Cardiac septum (tissue), 1 donor: ENCODE measurements at regions not wholly inside any gene's neighbourhood (a gene's known extent, or its start where the extent isn't known, plus 50 kb on each side); places are given as distances from the start of the nearest gene placed in this dataset.
"Not testable (repeated sequence)": the region's sequence is repeated elsewhere in the genome, so short reads cannot be mapped to it uniquely, and the experiment has no call there.

Source experiments
- DNase-seq: peaks from one replicate; pipeline ENCODE4 v3.0.0-alpha.2; 2020; ENCODE audit warnings: low spot score
- intact Hi-C: fragments of 100-400 bp; cut with DNase I; formaldehyde crosslinking; loops from one replicate; pipeline ENCODE4 v1.14.0; 2022
- donor health status: DM: no; HTN: no; CAD: no.

DNA sequence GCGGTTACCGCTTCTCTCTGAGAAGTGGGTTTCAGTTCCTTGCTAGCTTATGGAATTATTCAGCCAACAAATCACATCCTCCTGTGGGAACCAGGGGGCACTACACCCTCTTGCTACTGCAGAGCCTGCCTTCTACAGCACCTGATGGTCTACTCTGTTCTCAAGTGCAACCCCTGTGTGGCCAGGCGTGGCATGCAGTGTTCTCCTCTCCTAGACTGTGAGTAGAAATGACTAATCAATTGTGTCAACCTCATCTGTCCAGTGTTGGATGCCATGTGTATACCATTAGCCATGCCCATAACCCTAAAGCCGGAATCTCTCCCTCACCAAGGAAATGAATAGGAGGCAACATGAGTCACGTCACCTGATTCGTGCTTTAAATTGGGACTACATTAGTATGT lies 117.2 kb upstream of the LIFR start:
- DNase-seq: no peak
- intact Hi-C loops: loop anchor here (5.0 kb wide), 1 partner anchor 134 kb away; no protein-coding TSS in a partner anchor

- DNase-seq: no peak
- intact Hi-C loops: no loop called here
Measured at GRCh38 chr5:38675443-38675842, 119.0 kb upstream of the LIFR start.

- intact Hi-C loops: no loop called here
- no peak for DNase-seq
Measured at GRCh38 chr5:38677636-38678035, 121.2 kb upstream of the LIFR start.

DNA sequence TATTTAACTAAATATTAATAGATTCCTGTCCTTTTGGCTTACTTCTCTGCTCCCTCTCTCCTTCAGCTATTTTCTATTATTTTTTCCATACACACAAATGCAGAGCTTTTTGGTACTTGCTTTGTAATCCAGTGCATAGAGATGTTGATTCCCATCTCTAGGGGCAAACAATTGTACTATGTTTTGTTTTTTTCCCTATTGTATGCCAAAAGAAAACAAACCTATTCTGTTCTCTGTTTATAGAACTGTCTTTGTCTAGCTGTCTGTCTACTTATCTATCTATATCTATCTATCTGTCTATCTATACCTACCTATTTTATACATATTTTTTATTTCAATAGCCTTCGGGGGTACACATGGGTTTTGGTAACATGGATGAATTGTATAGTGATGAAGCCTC lies 121.6 kb upstream of the LIFR start:
- intact Hi-C loops: no loop called here

DNA sequence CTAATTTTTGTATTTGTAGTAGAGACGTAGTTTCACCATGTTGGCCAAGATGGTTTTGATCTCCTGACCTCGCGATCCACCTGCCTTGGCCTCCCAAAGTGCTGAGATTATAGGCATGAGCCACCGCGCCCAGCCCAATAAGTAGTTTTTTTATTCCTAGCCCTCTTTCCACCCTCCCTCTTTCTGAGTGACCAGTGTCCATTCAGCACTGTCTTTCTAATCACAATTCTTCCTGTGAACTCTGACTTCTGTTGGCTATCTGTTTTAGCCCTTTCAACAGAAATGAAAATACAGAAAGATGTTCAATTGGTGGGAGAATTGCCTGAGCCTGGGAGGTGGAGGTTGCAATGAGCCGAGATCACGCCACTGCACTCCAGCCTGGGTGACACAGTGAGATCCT lies 122.3 kb upstream of the LIFR start:
- intact Hi-C loops, DNase-seq: not testable (repeated sequence)

More for the DNA sequence above, 121.6 kb upstream of the LIFR start:
- DNase-seq: no peak

GRCh38 chr5:38680094-38680825 lies 123.8 kb upstream of the LIFR start:
- intact Hi-C loops: no loop called here
- DNase-seq: no peak

DNA sequence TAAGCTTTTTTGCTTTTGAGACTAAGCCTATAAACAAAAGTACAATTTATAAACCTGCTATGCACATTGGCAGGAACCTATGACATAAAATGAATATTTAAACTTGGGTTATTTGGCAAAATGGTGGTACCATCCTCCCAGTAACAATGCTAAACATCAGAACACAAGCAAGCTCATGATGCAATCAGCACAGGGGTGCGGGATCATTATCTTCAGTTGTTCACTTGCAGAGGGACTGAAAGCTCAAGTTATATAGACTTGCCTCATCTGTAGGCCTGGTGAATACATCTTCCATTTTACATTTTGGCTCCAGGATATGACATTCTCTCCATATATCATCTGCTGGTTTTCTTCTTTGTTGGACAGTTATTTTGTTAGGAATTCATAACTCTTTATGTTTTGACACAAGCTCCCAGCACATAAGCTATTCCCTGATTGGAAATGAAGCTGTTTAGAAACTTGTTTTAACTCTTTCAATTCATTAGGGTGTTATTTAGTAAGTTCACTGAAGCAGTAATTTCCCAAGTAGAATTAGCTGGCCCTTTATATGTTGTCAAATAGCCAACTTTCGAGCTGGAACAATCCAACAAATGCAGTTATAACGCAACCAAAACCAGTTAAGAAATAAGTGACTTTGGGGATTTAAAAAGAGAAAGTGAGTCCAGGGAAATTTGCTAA lies 124.7 kb upstream of the LIFR start:
- intact Hi-C loops: no loop called here
- no peak for DNase-seq

DNA sequence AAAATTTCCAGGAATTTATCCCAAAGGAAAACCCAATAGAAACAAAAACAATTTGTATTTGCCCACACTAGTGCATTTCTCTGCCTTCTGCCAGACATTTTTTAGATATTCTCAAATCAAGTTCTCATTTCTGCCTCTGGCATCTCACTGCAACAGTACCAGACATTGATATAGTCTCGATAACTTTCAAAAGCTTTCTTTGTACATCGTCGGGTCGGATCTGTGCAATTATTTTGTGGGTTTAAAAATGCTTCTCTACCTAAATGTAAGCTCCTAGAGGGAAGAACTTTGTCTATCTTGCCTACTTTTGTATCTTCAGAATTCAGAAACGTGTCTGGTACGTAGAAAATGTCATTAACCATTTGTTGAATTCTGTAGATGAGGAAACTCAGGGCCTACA lies 125.5 kb upstream of the LIFR start:
- no peak for DNase-seq
- intact Hi-C loops: no loop called here

DNA sequence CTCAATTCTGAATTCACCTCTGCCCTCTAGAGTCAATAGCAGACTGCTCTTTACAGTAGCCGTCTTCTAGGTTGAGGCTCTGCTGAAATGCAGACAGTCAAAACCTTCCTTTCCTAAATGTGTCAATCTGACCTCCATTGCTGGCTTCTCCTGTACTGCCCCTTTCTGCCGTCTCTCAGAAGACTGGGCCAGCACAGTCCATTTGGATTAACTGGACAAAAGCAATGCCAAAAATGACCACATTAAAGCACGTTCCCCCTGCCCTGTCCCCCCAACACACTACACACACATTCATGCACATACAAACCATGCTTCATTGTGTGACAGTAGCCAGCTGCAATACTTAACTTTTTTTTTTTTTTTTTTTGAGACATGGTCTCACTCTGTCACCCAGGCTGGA lies 130.2 kb upstream of the LIFR start:
- no peak for DNase-seq
- intact Hi-C loops: no loop called here

- no peak for DNase-seq
- intact Hi-C loops: loop anchor here (5.0 kb wide), 1 partner anchor 110 kb away; no protein-coding TSS in a partner anchor
Measured at GRCh38 chr5:38692346-38692745, 135.9 kb upstream of the LIFR start.

- no peak for DNase-seq
- intact Hi-C loops: loop anchor here (5.0 kb wide), 1 partner anchor 109 kb away; no protein-coding TSS in a partner anchor
Measured at GRCh38 chr5:38692781-38693527, 136.5 kb upstream of the LIFR start.

DNA sequence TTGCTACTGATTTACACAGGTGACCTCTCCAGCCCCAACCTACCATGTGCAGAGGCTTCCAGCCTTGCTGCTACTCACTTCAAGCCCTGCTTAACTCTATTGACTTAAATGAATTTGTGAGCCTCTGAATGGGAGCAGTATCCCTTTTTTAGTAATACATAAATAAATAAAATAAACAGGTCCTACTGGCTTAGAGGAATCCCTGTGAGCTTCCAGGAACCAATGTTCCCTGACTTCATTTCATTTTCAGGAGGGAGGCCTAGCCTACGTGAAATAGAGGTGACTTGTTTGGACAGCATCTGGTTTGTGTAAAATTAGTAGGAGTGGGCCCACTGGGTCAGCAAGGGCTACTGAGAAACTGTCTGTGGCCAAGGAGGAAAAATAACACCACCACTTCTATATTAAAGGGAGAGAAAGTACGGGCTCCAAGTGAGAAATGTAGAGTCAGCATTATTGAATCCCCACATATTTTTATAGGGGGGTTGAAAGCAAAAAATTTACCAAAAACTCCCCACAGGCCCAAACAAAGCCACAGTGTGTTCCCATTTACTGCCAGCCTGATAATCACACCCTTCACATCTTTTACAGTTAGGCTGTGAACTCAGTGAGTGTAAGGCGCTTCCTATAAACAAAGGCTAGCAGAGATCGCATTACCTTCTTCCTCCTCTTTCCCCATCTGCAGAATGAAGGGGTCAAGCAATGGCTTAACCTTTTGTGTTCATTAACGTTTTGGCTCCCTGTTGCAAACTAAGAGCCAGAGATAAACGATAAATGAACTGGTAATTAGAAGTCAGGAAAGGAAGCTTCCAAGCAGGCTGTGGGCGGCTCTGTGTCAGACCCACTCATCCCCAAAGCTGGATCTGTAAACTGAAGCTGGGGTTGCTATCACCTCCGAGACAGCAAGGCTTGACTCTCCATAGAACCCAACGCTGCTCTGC lies 138.8 kb upstream of the LIFR start:
- DNase-seq: no peak
- intact Hi-C loops: no loop called here

DNA sequence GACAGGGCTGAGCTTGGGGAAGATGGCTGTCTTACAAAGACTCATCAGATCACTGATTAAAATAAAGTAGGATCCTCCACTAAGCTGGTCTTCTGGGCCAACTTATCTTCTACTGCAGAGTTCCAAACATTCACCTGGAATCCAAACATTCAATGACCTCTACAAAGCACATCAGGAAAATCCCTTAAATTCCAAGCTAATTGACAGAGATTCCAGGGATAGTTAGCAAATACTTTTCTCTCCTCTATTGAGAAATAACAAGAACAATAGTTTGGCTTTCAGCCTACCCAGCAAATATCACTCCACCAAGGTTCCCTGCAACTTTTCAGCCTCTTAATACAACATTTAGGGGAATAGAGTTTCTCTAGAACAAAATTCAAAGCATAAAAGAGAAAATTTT lies 140.6 kb upstream of the LIFR start:
- DNase-seq: no peak
- intact Hi-C loops: no loop called here

DNA sequence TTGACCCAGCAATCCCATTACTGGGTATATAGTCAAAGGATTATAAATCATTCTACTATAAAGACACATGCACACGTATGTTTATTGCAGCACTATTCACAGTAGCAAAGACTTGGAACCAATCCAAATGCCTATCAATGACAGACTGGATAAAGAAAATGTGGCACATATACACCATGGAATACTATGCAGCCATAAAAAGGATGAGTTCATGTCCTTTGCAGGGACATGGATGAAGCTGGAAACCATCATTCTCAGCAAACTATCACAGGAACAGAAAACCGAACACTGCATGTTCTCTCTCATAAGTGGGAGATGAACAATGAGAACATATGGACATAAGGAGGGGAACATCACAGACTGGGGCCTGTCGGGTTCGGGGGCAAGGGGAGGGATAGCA lies 140.3 kb upstream of the OSMR start:
- intact Hi-C loops, DNase-seq: not testable (repeated sequence)

DNA sequence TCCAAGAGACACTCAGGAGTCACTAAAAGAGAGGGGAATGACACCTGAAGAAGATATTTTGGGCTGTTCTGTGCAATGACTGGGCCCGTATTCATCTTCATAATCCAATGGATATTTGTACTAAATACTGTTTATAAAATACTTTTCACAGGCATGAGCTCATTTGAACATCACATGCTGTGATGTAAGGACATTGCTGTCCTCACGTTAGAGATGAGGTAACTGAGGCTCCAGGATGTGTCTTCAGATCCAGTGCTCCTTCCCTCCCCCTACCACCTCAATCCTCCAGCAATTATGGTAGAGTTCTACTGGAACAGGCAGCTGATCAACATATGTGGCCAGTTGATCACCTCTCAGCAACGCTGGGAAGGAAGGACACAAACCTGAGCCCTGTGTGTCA lies 139.4 kb upstream of the OSMR start:
- DNase-seq: no peak
- intact Hi-C loops: no loop called here

DNA sequence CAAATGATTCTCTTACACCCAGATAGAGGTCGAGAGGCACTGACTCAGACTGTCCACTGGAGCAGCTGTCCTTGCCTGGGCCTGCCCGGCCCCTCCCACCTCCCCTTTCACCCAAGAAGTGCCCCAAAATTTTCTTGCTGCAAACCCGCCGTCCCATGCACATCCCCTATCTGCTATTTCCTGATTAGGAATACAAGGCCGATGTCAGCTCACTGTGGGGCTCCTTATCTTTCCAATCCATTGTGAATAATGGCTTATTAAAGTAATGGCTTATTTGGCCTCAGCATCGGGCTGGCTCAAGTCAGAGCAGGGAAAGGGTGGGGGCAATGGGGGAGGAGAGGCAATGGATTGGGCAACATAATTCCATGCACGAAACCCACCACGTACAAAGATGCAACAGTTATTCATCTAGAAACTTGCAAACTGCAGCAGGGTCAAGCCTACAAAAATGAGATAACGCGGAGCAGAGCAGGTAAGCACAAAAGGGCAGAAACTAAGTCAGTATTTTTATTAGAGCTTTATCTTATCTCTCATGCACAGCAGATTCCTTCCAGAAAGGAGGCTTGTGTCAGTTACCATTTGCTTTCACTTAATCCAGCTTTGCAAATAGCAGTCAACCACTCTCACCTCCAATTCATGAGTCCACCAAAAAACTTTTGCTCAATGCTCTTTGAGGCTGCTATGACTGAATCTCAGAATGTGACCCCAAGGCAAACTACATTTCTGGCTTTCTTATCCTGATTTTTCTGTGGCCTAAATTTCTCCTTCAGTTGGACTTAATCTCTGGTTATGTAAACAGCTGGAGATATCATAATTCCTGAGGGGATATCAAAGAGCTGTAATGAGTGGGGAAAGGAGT lies 138.2 kb upstream of the OSMR start:
- DNase-seq: no peak
- intact Hi-C loops: no loop called here

- intact Hi-C loops: no loop called here
- no peak for DNase-seq
Measured at GRCh38 chr5:38709678-38710306, 136.0 kb upstream of the OSMR start.

GRCh38 chr5:38710627-38711026 lies 135.2 kb upstream of the OSMR start:
- no peak for DNase-seq
- intact Hi-C loops: no loop called here
